PC-3 (cell line): ENCODE measurements at regions not wholly inside any gene's neighbourhood (a gene's known extent, or its start where the extent isn't known, plus 50 kb on each side); places are given as distances from the start of the nearest gene placed in this dataset.

Source experiments
- EZH2phosphoT487 ChIP-seq: fragments of 300-600 bp; sonication (generic); IDR thresholded peaks from 2 replicates; pipeline ENCODE4 v1.6.1; 2018; ENCODE audit warnings: mild to moderate bottlenecking, antibody characterized with exemption, low read length, borderline replicate concordance
- TF ChIP-seq, protein P1 (sequence below): fragments of 300-600 bp; sonication (generic); conservative IDR thresholded peaks from 2 replicates; pipeline ENCODE4 v1.5.1; 2017; ENCODE audit warnings: antibody characterized with exemption, low read depth, mild to moderate bottlenecking, low read length

GRCh38 chr3:6644070-6644929 is 216.6 kb upstream of the GRM7 start:
- TF ChIP-seq, protein P1, sequence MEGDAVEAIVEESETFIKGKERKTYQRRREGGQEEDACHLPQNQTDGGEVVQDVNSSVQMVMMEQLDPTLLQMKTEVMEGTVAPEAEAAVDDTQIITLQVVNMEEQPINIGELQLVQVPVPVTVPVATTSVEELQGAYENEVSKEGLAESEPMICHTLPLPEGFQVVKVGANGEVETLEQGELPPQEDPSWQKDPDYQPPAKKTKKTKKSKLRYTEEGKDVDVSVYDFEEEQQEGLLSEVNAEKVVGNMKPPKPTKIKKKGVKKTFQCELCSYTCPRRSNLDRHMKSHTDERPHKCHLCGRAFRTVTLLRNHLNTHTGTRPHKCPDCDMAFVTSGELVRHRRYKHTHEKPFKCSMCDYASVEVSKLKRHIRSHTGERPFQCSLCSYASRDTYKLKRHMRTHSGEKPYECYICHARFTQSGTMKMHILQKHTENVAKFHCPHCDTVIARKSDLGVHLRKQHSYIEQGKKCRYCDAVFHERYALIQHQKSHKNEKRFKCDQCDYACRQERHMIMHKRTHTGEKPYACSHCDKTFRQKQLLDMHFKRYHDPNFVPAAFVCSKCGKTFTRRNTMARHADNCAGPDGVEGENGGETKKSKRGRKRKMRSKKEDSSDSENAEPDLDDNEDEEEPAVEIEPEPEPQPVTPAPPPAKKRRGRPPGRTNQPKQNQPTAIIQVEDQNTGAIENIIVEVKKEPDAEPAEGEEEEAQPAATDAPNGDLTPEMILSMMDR: no peak
- no peak for TF ChIP-seq EZH2phosphoT487
